ENCODE measurements at regions not wholly inside any gene's neighbourhood (a gene's known extent, or its start where the extent isn't known, plus 50 kb on each side); places are given as distances from the start of the nearest gene placed in this dataset.
"Not testable (repeated sequence)": the region's sequence is repeated elsewhere in the genome, so short reads cannot be mapped to it uniquely, and the experiment has no call there.

DNA sequence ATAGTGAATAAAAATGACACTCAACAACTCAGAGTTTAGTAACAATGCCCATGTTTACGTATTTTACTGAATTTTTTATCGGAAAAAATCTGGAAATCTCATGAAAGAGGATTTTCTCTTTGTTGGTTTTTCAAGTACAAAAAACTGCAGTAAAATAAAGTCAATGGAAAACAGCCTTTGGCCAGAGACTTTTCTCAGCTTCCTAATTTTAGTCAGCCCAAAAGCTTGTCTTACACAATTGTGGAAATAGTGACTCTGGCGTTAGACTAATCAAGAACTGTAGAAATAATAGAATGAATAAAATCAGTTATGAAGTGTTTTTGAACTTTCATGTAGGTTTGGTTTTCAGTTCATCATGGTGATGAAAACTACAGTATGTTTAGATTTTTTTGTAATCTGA lies 234.7 kb downstream of the DKK2 start:
- Histone ChIP-seq H3K4me3 (ENCODE audit: low read depth, low read length) (no peak overlapping the region), H3K9me3 (ENCODE audit: control insufficient read depth, insufficient read depth, low read length) (no peaks in the 10 kb centered on the region), H3K27me3 (ENCODE audit: control insufficient read depth, insufficient read depth, low read length) (no peaks in the 10 kb centered on the region), H3K27ac (ENCODE audit: low read depth, low read length) (no peak overlapping the region)
- POLR2A ChIA-PET: no interaction called here
- TF ChIP-seq CTCF (IDR thresholded peaks at IDR 0.05; ENCODE audit: low read depth, low read length): no peak
- no peak for DNase-seq (ENCODE audit: low read depth, low spot score)
- CTCF ChIA-PET: interaction anchor here (0.6 kb wide), 1 partner anchor 653 kb away, joined by 3 read pairs; no protein-coding TSS in a partner anchor

- CTCF ChIA-PET: interaction anchor here (1.2 kb wide), 1 partner anchor 427 kb away, joined by 3 read pairs; no protein-coding TSS in a partner anchor
- POLR2A ChIA-PET: no interaction called here
These were observed 239.2 kb downstream of the DKK2 start for GRCh38 chr4:106796876-106797275.

DNA sequence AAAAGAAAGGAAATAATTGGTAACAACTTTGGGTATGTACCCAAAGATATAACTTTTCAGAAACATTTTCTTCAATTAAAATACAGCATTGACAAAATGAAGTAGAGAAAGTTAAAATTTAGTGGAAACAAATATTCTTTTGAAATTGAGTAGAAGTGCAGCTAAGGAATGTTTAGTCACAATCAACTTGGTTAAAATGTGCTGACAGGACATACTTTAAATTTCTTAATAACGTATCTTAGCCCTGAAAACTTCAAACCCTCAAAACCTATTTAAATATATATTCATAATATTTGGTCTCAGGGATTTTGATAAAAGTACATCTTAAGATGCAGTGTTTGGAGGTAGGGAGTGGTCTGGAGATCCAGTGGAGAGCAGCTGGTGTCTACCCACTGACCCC lies 240.8 kb downstream of the DKK2 start:
- no peaks in the 10 kb centered on the region for H3K27me3 ChIP-seq (ENCODE audit: control insufficient read depth, insufficient read depth, low read length)
- no peak for TF ChIP-seq CTCF (IDR thresholded peaks at IDR 0.05; ENCODE audit: low read depth, low read length)
- no peak overlapping the region for H3K27ac ChIP-seq (ENCODE audit: low read depth, low read length)
- H3K4me3 ChIP-seq (ENCODE audit: low read depth, low read length): no peak overlapping the region
- ChIA-PET POLR2A (no interaction called here), CTCF (no interaction called here)
- no peaks in the 10 kb centered on the region for H3K9me3 ChIP-seq (ENCODE audit: control insufficient read depth, insufficient read depth, low read length)
- no peak for DNase-seq (ENCODE audit: low read depth, low spot score)

More at GRCh38 chr4:106796876-106797275, 239.2 kb downstream of the DKK2 start:
- no peak overlapping the region for H3K27ac ChIP-seq (ENCODE audit: low read depth, low read length)
- TF ChIP-seq CTCF (IDR thresholded peaks at IDR 0.05; ENCODE audit: low read depth, low read length): no peak
- no peak for DNase-seq (ENCODE audit: low read depth, low spot score)
- H3K4me3 ChIP-seq (ENCODE audit: low read depth, low read length): no peak overlapping the region
- H3K27me3 ChIP-seq (ENCODE audit: control insufficient read depth, insufficient read depth, low read length): no peaks in the 10 kb centered on the region
- H3K9me3 ChIP-seq (ENCODE audit: control insufficient read depth, insufficient read depth, low read length): no peaks in the 10 kb centered on the region

DNA sequence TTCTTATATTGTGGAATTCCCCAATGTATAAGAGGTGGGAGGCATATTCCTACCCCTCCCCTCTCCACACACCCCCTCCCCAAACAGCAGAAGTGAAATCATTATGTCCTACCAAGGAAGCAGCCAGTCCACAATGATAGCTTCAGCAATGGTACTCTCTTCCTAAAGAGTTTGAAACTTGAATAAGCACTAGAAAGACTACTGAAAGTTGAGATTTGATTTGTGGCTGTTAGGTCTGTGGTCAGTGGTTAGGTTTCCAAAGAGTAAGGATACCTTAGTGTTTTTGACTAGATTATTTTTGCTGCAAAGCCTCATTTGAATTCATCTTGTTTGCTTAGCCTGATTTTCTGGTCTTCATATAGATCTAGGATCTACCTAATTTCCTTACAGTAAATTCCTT lies 242.2 kb downstream of the DKK2 start:
- Histone ChIP-seq H3K27me3 (ENCODE audit: control insufficient read depth, insufficient read depth, low read length) (no peaks in the 10 kb centered on the region), H3K9me3 (ENCODE audit: control insufficient read depth, insufficient read depth, low read length) (no peaks in the 10 kb centered on the region), H3K4me3 (ENCODE audit: low read depth, low read length) (no peak overlapping the region), H3K27ac (ENCODE audit: low read depth, low read length) (no peak overlapping the region)
- TF ChIP-seq CTCF (IDR thresholded peaks at IDR 0.05; ENCODE audit: low read depth, low read length): no peak
- DNase-seq (ENCODE audit: low read depth, low spot score): no peak
- ChIA-PET POLR2A (no interaction called here), CTCF (no interaction called here)

DNA sequence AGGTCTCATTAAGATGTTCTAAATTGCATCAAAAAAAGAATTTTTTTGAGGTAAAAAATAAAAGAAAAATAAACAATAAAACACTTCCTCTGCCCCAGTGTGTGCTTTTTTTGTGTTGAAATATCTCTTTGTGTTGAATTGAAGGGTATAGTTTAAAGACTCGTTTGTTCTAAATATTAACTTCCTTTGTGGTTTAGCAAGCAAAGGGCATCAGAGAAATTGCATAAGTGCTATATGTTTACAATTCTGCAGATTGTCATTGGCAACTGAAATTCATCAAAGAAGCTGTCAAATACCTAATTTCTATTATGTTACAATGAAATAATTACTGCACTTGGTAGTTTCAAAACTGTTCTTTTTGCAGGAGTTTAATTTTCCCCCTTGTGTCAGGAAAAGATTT lies 260.5 kb downstream of the DKK2 start:
- TF ChIP-seq CTCF (IDR thresholded peaks at IDR 0.05; ENCODE audit: low read depth, low read length): no peak
- no peaks in the 10 kb centered on the region for H3K9me3 ChIP-seq (ENCODE audit: control insufficient read depth, insufficient read depth, low read length)
- POLR2A ChIA-PET: no interaction called here
- H3K27ac ChIP-seq (ENCODE audit: low read depth, low read length): no peak overlapping the region
- no peak for DNase-seq (ENCODE audit: low read depth, low spot score)
- CTCF ChIA-PET: no interaction called here
- no peaks in the 10 kb centered on the region for H3K27me3 ChIP-seq (ENCODE audit: control insufficient read depth, insufficient read depth, low read length)
- no peak overlapping the region for H3K4me3 ChIP-seq (ENCODE audit: low read depth, low read length)

GRCh38 chr4:106774055-106774454 lies 262.1 kb downstream of the DKK2 start:
- H3K4me3 ChIP-seq (ENCODE audit: low read depth, low read length); DNase-seq (ENCODE audit: low read depth, low spot score); H3K9me3 ChIP-seq (ENCODE audit: control insufficient read depth, insufficient read depth, low read length); CTCF ChIA-PET; POLR2A ChIA-PET; H3K27ac ChIP-seq (ENCODE audit: low read depth, low read length); H3K27me3 ChIP-seq (ENCODE audit: control insufficient read depth, insufficient read depth, low read length): not testable (repeated sequence)

Measured in AG04450 (cell line).